Stimulated activated CD8-positive, alpha-beta memory T cell treated with anti-CD3 and anti-CD28 coated beads, Interleukin-4, amount 100 ng/mL, for 48 hours (primary cell): ENCODE measurements at regions not wholly inside any gene's neighbourhood (a gene's known extent, or its start where the extent isn't known, plus 50 kb on each side); places are given as distances from the start of the nearest gene placed in this dataset.
"Not testable (repeated sequence)": the region's sequence is repeated elsewhere in the genome, so short reads cannot be mapped to it uniquely, and the experiment has no call there.

Source experiments
- DNase-seq: peaks from one replicate; pipeline ENCODE4 v3.0.0-alpha.2; 2020

GRCh38 chr3:159401069-159401468 lies 587.6 kb upstream of the IL12A start:
- DNase-seq: no peak

- not testable (repeated sequence) for DNase-seq
Observed at GRCh38 chr3:159409711-159410110, 578.9 kb upstream of the IL12A start.

GRCh38 chr3:159413319-159413718 lies 575.3 kb upstream of the IL12A start:
- no peak for DNase-seq

GRCh38 chr3:159416856-159417255 lies 571.8 kb upstream of the IL12A start:
- DNase-seq: no peak

- no peak for DNase-seq
Observed at GRCh38 chr3:159417761-159418160, 570.9 kb upstream of the IL12A start.

- no peak for DNase-seq
Observed at GRCh38 chr3:159418571-159419526, 569.8 kb upstream of the IL12A start.

- DNase-seq: no peak
Observed at GRCh38 chr3:159429702-159430101, 558.9 kb upstream of the IL12A start.

- no peak for DNase-seq
Observed at GRCh38 chr3:159432682-159433340, 555.8 kb upstream of the IL12A start.

GRCh38 chr3:159439346-159439745 lies 549.3 kb upstream of the IL12A start:
- no peak for DNase-seq

- DNase-seq: no peak
Observed at GRCh38 chr3:159441279-159441678, 547.4 kb upstream of the IL12A start.

GRCh38 chr3:159443266-159443665 lies 545.4 kb upstream of the IL12A start:
- no peak for DNase-seq

- DNase-seq: no peak
Observed at GRCh38 chr3:159447841-159448240, 540.8 kb upstream of the IL12A start.

GRCh38 chr3:159448902-159449301 lies 539.7 kb upstream of the IL12A start:
- DNase-seq: no peak

GRCh38 chr3:159451067-159451466 lies 537.6 kb upstream of the IL12A start:
- DNase-seq: no peak

- DNase-seq: no peak
Observed at GRCh38 chr3:159451482-159451881, 537.2 kb upstream of the IL12A start.

GRCh38 chr3:159453036-159453435 lies 535.6 kb upstream of the IL12A start:
- DNase-seq: no peak

GRCh38 chr3:159453945-159454344 lies 534.7 kb upstream of the IL12A start:
- DNase-seq: no peak

GRCh38 chr3:159455741-159456181 lies 532.9 kb upstream of the IL12A start:
- DNase-seq: no peak

GRCh38 chr3:159458010-159458409 lies 530.6 kb upstream of the IL12A start:
- no peak for DNase-seq

GRCh38 chr3:159458982-159459381 lies 529.7 kb upstream of the IL12A start:
- DNase-seq: no peak

- DNase-seq: no peak
Observed at GRCh38 chr3:159472611-159473010, 516.0 kb upstream of the IL12A start.

GRCh38 chr3:159473206-159473605 lies 515.4 kb upstream of the IL12A start:
- DNase-seq: no peak

- no peak for DNase-seq
Observed at GRCh38 chr3:159480046-159480445, 508.6 kb upstream of the IL12A start.
